HG02973 (cell line): ENCODE measurements at regions not wholly inside any gene's neighbourhood (a gene's known extent, or its start where the extent isn't known, plus 50 kb on each side); places are given as distances from the start of the nearest gene placed in this dataset.
A peak's percentile ranks its signal among the peaks of the same experiment; 100 is the strongest.
"Not testable (repeated sequence)": the region's sequence is repeated elsewhere in the genome, so short reads cannot be mapped to it uniquely, and the experiment has no call there.

ENCODE experiments used
- ATAC-seq: cut with Tn5 transposase; IDR thresholded peaks from one replicate; pipeline ENCODE4 v1.9.1; 2021; ENCODE audit warnings: moderate library complexity; ENCODE audit not compliant: unreplicated experiment

GRCh38 chr3:118801899-118802298, 232.7 kb downstream of the IGSF11 start:
- ATAC-seq, result no peak

- no peak for ATAC-seq
Measured at GRCh38 chr3:118802325-118803095, 232.1 kb downstream of the IGSF11 start.

- ATAC-seq, result no peak
Measured at GRCh38 chr3:118803096-118803476, 231.6 kb downstream of the IGSF11 start.

GRCh38 chr3:118805007-118805406, 229.6 kb downstream of the IGSF11 start:
- ATAC-seq, result no peak

- no peak for ATAC-seq
Measured at GRCh38 chr3:118806423-118806822, 228.2 kb downstream of the IGSF11 start.

- not testable (repeated sequence) for ATAC-seq
Measured at GRCh38 chr3:118807349-118807748, 227.3 kb downstream of the IGSF11 start.

GRCh38 chr3:118808723-118809122, 225.9 kb downstream of the IGSF11 start:
- ATAC-seq, result no peak

GRCh38 chr3:118809696-118810498, 224.7 kb downstream of the IGSF11 start:
- peak; percentile 49 for ATAC-seq

GRCh38 chr3:118810499-118811035, 224.1 kb downstream of the IGSF11 start:
- peak; percentile 43 for ATAC-seq

- ATAC-seq, result no peak
Measured at GRCh38 chr3:118811236-118811732, 223.4 kb downstream of the IGSF11 start.

- no peak for ATAC-seq
Measured at GRCh38 chr3:118813472-118813871, 221.2 kb downstream of the IGSF11 start.

- ATAC-seq, result peak; percentile 76
Measured at GRCh38 chr3:118817748-118818165, 216.9 kb downstream of the IGSF11 start.

GRCh38 chr3:118818386-118818785, 216.3 kb downstream of the IGSF11 start:
- ATAC-seq, result no peak

- ATAC-seq, result no peak
Measured at GRCh38 chr3:118823626-118824025, 211.0 kb downstream of the IGSF11 start.

GRCh38 chr3:118827446-118827845, 207.2 kb downstream of the IGSF11 start:
- no peak for ATAC-seq

GRCh38 chr3:118828351-118828750, 206.3 kb downstream of the IGSF11 start:
- ATAC-seq, result no peak

GRCh38 chr3:118833075-118833474, 201.6 kb downstream of the IGSF11 start:
- ATAC-seq, result no peak

GRCh38 chr3:118838871-118839270, 195.8 kb downstream of the IGSF11 start:
- ATAC-seq, result no peak

- no peak for ATAC-seq
Measured at GRCh38 chr3:118842147-118842863, 192.3 kb downstream of the IGSF11 start.

GRCh38 chr3:118846176-118846575, 188.5 kb downstream of the IGSF11 start:
- ATAC-seq, result no peak
